ENCODE measurements at regions not wholly inside any gene's neighbourhood (a gene's known extent, or its start where the extent isn't known, plus 50 kb on each side); places are given as distances from the start of the nearest gene placed in this dataset.

DNA sequence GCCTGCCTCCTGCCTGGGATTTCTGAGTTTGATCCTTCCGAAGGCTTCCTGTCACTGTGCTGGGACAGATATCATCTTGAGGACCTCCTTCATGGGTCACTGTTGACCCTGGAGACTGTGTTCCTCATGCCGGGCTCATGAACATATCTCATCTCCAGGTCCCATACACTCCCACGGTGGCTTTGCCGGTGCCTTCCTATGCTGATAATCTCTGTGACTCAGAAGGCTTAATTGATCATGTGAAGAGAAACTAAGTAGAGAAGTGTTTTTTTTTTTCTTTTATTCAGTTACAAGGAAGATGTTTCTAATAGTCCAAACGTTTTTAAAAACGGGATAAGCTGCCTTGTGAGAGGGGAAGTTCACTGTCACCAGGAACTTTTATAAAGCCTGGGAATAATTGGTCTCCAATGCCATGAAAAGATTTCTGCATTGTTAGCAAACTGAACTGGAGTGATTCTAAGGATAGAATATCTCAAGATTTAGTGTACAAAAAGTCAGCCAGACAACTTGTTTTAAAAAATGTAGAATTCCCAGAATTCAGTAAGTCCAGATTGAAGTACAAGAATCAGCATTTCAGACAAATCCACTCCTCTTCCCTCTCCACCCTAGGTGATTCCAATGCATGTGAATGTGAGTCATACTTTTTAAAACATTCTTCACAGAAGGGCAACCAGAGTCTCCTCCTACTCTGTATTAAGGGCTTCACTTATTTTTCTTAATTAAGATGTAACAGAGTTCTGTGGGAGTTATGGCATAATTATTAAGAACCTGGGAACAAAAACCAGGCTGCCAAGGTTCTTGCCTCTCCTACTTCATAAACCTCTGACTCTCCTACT is 139.8 kb upstream of the LGR5 start (continued):
- TF ChIP-seq TCF3 (CRISPR knock-in tag; IDR thresholded peaks at IDR 0.05) (peak; percentile 85), SMAD4 (CRISPR knock-in tag; conservative IDR thresholded peaks at IDR 0.05) (0 out of 2 replicates have a peak, but pooled peaks have one; percentile 31), TFAM (CRISPR knock-in tag; conservative IDR thresholded peaks at IDR 0.05) (no peak), HDAC6 (IDR thresholded peaks at IDR 0.05; ENCODE audit: low read depth, low read length) (no peak), SAP30 (IDR thresholded peaks at IDR 0.05; ENCODE audit: borderline replicate concordance, insufficient read depth, low read depth, low read length, poor library complexity, severe bottlenecking) (no peak), ZBTB1 (CRISPR knock-in tag; IDR thresholded peaks at IDR 0.05; ENCODE audit: borderline replicate concordance, low read depth) (no peak), FOXK1 (CRISPR knock-in tag; IDR thresholded peaks at IDR 0.05; ENCODE audit: borderline replicate concordance) (no peak), KAT2B (IDR thresholded peaks at IDR 0.05; ENCODE audit: low read depth, low read length) (no peak), SRF (CRISPR knock-in tag; IDR thresholded peaks at IDR 0.05) (no peak), ZNF197 (CRISPR knock-in tag; IDR thresholded peaks at IDR 0.05; ENCODE audit: low read depth) (0 out of 2 replicates have a peak, but pooled peaks have one; percentile 43), NCOA2 (IDR thresholded peaks at IDR 0.05; ENCODE audit: partially characterized antibody in 2 of 2) (no peak), PURB (CRISPR knock-in tag; IDR thresholded peaks at IDR 0.05; ENCODE audit: low read depth) (no peak)
- TF ChIP-seq, protein P1, sequence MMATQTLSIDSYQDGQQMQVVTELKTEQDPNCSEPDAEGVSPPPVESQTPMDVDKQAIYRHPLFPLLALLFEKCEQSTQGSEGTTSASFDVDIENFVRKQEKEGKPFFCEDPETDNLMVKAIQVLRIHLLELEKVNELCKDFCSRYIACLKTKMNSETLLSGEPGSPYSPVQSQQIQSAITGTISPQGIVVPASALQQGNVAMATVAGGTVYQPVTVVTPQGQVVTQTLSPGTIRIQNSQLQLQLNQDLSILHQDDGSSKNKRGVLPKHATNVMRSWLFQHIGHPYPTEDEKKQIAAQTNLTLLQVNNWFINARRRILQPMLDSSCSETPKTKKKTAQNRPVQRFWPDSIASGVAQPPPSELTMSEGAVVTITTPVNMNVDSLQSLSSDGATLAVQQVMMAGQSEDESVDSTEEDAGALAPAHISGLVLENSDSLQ (IDR thresholded peaks at IDR 0.05) = peak; percentile 40
- TF ChIP-seq, protein P2, sequence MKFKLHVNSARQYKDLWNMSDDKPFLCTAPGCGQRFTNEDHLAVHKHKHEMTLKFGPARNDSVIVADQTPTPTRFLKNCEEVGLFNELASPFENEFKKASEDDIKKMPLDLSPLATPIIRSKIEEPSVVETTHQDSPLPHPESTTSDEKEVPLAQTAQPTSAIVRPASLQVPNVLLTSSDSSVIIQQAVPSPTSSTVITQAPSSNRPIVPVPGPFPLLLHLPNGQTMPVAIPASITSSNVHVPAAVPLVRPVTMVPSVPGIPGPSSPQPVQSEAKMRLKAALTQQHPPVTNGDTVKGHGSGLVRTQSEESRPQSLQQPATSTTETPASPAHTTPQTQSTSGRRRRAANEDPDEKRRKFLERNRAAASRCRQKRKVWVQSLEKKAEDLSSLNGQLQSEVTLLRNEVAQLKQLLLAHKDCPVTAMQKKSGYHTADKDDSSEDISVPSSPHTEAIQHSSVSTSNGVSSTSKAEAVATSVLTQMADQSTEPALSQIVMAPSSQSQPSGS (CRISPR knock-in tag; IDR thresholded peaks at IDR 0.05) = no peak
- TF ChIP-seq, protein P3, sequence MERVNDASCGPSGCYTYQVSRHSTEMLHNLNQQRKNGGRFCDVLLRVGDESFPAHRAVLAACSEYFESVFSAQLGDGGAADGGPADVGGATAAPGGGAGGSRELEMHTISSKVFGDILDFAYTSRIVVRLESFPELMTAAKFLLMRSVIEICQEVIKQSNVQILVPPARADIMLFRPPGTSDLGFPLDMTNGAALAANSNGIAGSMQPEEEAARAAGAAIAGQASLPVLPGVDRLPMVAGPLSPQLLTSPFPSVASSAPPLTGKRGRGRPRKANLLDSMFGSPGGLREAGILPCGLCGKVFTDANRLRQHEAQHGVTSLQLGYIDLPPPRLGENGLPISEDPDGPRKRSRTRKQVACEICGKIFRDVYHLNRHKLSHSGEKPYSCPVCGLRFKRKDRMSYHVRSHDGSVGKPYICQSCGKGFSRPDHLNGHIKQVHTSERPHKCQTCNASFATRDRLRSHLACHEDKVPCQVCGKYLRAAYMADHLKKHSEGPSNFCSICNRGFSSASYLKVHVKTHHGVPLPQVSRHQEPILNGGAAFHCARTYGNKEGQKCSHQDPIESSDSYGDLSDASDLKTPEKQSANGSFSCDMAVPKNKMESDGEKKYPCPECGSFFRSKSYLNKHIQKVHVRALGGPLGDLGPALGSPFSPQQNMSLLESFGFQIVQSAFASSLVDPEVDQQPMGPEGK (CRISPR knock-in tag; IDR thresholded peaks at IDR 0.05; ENCODE audit: borderline replicate concordance) = no peak
- TF ChIP-seq, protein P4, sequence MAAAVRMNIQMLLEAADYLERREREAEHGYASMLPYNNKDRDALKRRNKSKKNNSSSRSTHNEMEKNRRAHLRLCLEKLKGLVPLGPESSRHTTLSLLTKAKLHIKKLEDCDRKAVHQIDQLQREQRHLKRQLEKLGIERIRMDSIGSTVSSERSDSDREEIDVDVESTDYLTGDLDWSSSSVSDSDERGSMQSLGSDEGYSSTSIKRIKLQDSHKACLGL (CRISPR knock-in tag; IDR thresholded peaks at IDR 0.05; ENCODE audit: borderline replicate concordance, poor library complexity, severe bottlenecking) = no peak
- TF ChIP-seq, protein P5, sequence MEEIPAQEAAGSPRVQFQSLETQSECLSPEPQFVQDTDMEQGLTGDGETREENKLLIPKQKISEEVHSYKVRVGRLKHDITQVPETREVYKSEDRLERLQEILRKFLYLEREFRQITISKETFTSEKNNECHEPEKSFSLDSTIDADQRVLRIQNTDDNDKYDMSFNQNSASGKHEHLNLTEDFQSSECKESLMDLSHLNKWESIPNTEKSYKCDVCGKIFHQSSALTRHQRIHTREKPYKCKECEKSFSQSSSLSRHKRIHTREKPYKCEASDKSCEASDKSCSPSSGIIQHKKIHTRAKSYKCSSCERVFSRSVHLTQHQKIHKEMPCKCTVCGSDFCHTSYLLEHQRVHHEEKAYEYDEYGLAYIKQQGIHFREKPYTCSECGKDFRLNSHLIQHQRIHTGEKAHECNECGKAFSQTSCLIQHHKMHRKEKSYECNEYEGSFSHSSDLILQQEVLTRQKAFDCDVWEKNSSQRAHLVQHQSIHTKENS (CRISPR knock-in tag; IDR thresholded peaks at IDR 0.05) = no peak
- TF ChIP-seq, protein P6, sequence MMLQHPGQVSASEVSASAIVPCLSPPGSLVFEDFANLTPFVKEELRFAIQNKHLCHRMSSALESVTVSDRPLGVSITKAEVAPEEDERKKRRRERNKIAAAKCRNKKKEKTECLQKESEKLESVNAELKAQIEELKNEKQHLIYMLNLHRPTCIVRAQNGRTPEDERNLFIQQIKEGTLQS (IDR thresholded peaks at IDR 0.05) = peak; percentile 79
- TF ChIP-seq, protein P6 (CRISPR knock-in tag; conservative IDR thresholded peaks at IDR 0.05) = no peak
